ENCODE measurements at regions not wholly inside any gene's neighbourhood (a gene's known extent, or its start where the extent isn't known, plus 50 kb on each side); places are given as distances from the start of the nearest gene placed in this dataset.

GRCh38 chr10:91038971-91039370 lies 118.1 kb upstream of the ANKRD1 start:
- in situ Hi-C loops (cut with MboI; ENCODE audit: low sequenced_read_pairs, unreplicated experiment): no loop called here

GRCh38 chr10:91040343-91040742 lies 119.5 kb upstream of the ANKRD1 start:
- DNase-seq (ENCODE audit: low spot score): no peak
- TF ChIP-seq, protein P1, sequence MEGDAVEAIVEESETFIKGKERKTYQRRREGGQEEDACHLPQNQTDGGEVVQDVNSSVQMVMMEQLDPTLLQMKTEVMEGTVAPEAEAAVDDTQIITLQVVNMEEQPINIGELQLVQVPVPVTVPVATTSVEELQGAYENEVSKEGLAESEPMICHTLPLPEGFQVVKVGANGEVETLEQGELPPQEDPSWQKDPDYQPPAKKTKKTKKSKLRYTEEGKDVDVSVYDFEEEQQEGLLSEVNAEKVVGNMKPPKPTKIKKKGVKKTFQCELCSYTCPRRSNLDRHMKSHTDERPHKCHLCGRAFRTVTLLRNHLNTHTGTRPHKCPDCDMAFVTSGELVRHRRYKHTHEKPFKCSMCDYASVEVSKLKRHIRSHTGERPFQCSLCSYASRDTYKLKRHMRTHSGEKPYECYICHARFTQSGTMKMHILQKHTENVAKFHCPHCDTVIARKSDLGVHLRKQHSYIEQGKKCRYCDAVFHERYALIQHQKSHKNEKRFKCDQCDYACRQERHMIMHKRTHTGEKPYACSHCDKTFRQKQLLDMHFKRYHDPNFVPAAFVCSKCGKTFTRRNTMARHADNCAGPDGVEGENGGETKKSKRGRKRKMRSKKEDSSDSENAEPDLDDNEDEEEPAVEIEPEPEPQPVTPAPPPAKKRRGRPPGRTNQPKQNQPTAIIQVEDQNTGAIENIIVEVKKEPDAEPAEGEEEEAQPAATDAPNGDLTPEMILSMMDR (IDR thresholded peaks at IDR 0.05; ENCODE audit: borderline replicate concordance, control extremely low read depth, extremely low read depth, insufficient read depth, missing control alignments): no peak
- in situ Hi-C loops (cut with MboI; ENCODE audit: low sequenced_read_pairs, unreplicated experiment): no loop called here

More at GRCh38 chr10:91038971-91039370, 118.1 kb upstream of the ANKRD1 start:
- TF ChIP-seq, protein P1 (IDR thresholded peaks at IDR 0.05; ENCODE audit: borderline replicate concordance, control extremely low read depth, extremely low read depth, insufficient read depth, missing control alignments): no peak
- DNase-seq (ENCODE audit: low spot score): no peak

DNA sequence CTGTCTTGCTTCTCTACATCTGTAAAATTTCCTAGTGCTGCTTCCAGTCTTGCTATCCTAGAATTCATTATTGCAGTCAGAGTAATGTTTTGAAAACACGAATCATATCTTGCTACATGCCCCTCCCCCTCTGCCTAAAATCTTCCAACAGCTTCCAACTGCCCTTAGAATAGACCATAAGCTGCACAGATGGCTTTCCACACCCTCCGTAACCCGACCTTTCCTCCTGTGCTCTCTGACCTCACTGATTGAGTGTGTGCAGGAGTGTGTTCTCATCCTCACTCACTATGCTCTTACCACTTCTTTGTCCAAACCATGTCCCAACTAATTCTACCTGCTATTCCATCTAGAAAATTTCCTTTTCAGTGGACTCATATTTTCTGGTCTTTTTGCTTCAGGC lies 121.2 kb upstream of the ANKRD1 start:
- in situ Hi-C loops (cut with MboI; ENCODE audit: low sequenced_read_pairs, unreplicated experiment): no loop called here
- TF ChIP-seq, protein P1 (IDR thresholded peaks at IDR 0.05; ENCODE audit: borderline replicate concordance, control extremely low read depth, extremely low read depth, insufficient read depth, missing control alignments): no peak

DNA sequence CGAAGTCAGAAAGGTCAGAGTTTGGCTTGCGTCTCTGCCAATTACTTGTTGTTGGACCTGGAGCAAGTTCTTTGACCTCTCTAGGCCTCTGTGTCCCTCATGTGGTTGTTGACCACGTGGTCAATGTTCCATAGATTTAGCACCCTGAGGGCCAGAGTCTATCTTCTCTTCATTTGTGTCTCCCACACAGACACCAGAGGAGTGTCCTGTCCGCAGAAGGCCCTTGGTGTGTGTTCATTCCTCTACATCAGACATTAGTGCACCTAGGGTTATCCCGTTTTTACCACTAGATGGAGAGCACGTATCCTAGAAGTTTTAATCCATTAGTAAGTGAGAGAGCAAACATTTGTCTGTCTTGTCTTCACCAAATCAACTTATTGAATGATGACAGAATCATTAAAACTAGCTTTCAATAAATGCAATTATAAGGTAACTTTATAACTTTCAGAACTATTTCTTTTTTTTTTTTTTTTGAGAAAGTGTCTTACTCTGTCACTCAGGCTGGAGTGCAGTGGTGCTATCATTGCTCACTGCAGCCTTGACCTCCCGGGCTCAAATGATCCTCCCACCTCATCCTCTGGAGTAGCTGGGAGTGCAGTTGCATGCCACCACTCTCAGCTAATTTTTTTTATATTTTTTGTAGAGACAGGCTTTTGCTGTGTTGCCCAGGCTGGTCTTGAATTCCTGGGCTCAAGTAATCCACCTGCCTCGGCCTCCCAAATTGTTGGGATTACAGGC lies 122.5 kb upstream of the ANKRD1 start:
- no peak for DNase-seq (ENCODE audit: low spot score)
- TF ChIP-seq, protein P1 (IDR thresholded peaks at IDR 0.05; ENCODE audit: borderline replicate concordance, control extremely low read depth, extremely low read depth, insufficient read depth, missing control alignments): no peak
- in situ Hi-C loops (cut with MboI; ENCODE audit: low sequenced_read_pairs, unreplicated experiment): no loop called here

More for the DNA sequence above, 121.2 kb upstream of the ANKRD1 start:
- DNase-seq (ENCODE audit: low spot score): no peak

DNA sequence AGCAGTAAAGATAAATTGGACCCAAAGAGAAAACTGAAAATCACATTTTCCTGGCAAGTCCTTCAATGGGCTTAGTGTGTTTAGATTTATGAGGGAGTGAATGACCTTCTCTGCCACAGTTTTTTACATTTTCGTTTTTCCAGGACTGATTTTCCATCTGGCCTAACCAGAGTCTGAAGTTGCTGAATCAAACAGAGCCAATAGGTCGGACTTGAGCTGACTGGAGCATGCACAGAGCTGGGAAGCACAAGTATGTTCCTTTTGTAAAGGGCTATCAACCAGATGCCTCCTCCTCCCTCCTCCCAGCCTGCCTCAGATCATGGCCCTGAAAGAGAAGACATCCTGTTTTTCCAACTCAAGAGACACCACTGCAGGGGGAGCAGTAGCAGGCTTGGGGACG lies 126.0 kb upstream of the ANKRD1 start:
- TF ChIP-seq, protein P1 (IDR thresholded peaks at IDR 0.05; ENCODE audit: borderline replicate concordance, control extremely low read depth, extremely low read depth, insufficient read depth, missing control alignments): no peak
- in situ Hi-C loops (cut with MboI; ENCODE audit: low sequenced_read_pairs, unreplicated experiment): no loop called here
- DNase-seq (ENCODE audit: low spot score): no peak

GRCh38 chr10:91048380-91048779 lies 127.5 kb upstream of the ANKRD1 start:
- TF ChIP-seq, protein P1 (IDR thresholded peaks at IDR 0.05; ENCODE audit: borderline replicate concordance, control extremely low read depth, extremely low read depth, insufficient read depth, missing control alignments): no peak
- in situ Hi-C loops (cut with MboI; ENCODE audit: low sequenced_read_pairs, unreplicated experiment): no loop called here
- DNase-seq (ENCODE audit: low spot score): no peak
